ENCODE measurements at regions not wholly inside any gene's neighbourhood (a gene's known extent, or its start where the extent isn't known, plus 50 kb on each side); places are given as distances from the start of the nearest gene placed in this dataset.

GRCh38 chr16:55118701-55119260 is 188.1 kb downstream of the IRX5 start:
- DNase-seq (ENCODE audit: low spot score): no peak

GRCh38 chr16:55120408-55120807 is 189.7 kb downstream of the IRX5 start:
- DNase-seq (ENCODE audit: low spot score): no peak

- no peak for DNase-seq (ENCODE audit: low spot score)
These were observed 190.2 kb downstream of the IRX5 start for GRCh38 chr16:55120826-55121225.

GRCh38 chr16:55123652-55124051 is 193.0 kb downstream of the IRX5 start:
- no peak for DNase-seq (ENCODE audit: low spot score)

GRCh38 chr16:55125818-55126385 is 195.2 kb downstream of the IRX5 start:
- DNase-seq (ENCODE audit: low spot score): no peak

GRCh38 chr16:55126456-55126855 is 195.8 kb downstream of the IRX5 start:
- no peak for DNase-seq (ENCODE audit: low spot score)

GRCh38 chr16:55130456-55130855 is 193.5 kb upstream of the IRX6 start:
- no peak for DNase-seq (ENCODE audit: low spot score)

- no peak for DNase-seq (ENCODE audit: low spot score)
These were observed 193.1 kb upstream of the IRX6 start for GRCh38 chr16:55130911-55131310.

- DNase-seq (ENCODE audit: low spot score): no peak
These were observed 190.3 kb upstream of the IRX6 start for GRCh38 chr16:55133654-55134053.

- DNase-seq (ENCODE audit: low spot score): no peak
These were observed 187.4 kb upstream of the IRX6 start for GRCh38 chr16:55136356-55137150.

GRCh38 chr16:55138298-55138697 is 185.7 kb upstream of the IRX6 start:
- no peak for DNase-seq (ENCODE audit: low spot score)

- DNase-seq (ENCODE audit: low spot score): no peak
These were observed 181.6 kb upstream of the IRX6 start for GRCh38 chr16:55142405-55142804.

- DNase-seq (ENCODE audit: low spot score): no peak
These were observed 179.4 kb upstream of the IRX6 start for GRCh38 chr16:55144651-55145050.

- DNase-seq (ENCODE audit: low spot score): no peak
These were observed 178.0 kb upstream of the IRX6 start for GRCh38 chr16:55145771-55146603.

GRCh38 chr16:55146966-55147365 is 177.0 kb upstream of the IRX6 start:
- DNase-seq (ENCODE audit: low spot score): no peak

GRCh38 chr16:55147396-55147795 is 176.6 kb upstream of the IRX6 start:
- no peak for DNase-seq (ENCODE audit: low spot score)

- no peak for DNase-seq (ENCODE audit: low spot score)
These were observed 174.4 kb upstream of the IRX6 start for GRCh38 chr16:55149622-55150021.

- no peak for DNase-seq (ENCODE audit: low spot score)
These were observed 172.3 kb upstream of the IRX6 start for GRCh38 chr16:55151561-55152305.

GRCh38 chr16:55152875-55153390 is 171.1 kb upstream of the IRX6 start:
- no peak for DNase-seq (ENCODE audit: low spot score)

- DNase-seq (ENCODE audit: low spot score): no peak
These were observed 169.7 kb upstream of the IRX6 start for GRCh38 chr16:55154262-55154661.

GRCh38 chr16:55154956-55155355 is 169.0 kb upstream of the IRX6 start:
- DNase-seq (ENCODE audit: low spot score): no peak

GRCh38 chr16:55155815-55156214 is 168.2 kb upstream of the IRX6 start:
- DNase-seq (ENCODE audit: low spot score): no peak

Measured in kidney capillary endothelial cell (primary cell).